NCI-H524 (cell line): ENCODE measurements at regions not wholly inside any gene's neighbourhood (a gene's known extent, or its start where the extent isn't known, plus 50 kb on each side); places are given as distances from the start of the nearest gene placed in this dataset.
"Not testable (repeated sequence)": the region's sequence is repeated elsewhere in the genome, so short reads cannot be mapped to it uniquely, and the experiment has no call there.

Source experiments
- DNase-seq, 2 experiments: peaks; one replicate each; lab custom pipeline; 2025; lab: John Stamatoyannopoulos, UW

GRCh38 chr2:215889240-215889969, 123.9 kb downstream of the MREG start:
- not testable (repeated sequence) for DNase-seq

GRCh38 chr2:215888680-215889079, 124.7 kb downstream of the MREG start:
- no peak for DNase-seq

GRCh38 chr2:215887303-215887702, 126.0 kb downstream of the MREG start:
- no peak for DNase-seq

GRCh38 chr2:215886022-215886421, 127.3 kb downstream of the MREG start:
- no peak for DNase-seq

GRCh38 chr2:215885536-215885935, 127.8 kb downstream of the MREG start:
- DNase-seq: no peak

- no peak for DNase-seq
Measured at GRCh38 chr2:215884451-215885087, 128.8 kb downstream of the MREG start.

GRCh38 chr2:215883799-215884198, 129.6 kb downstream of the MREG start:
- no peak for DNase-seq

- no peak for DNase-seq
Measured at GRCh38 chr2:215882689-215883088, 130.7 kb downstream of the MREG start.

GRCh38 chr2:215881582-215881981, 131.8 kb downstream of the MREG start:
- no peak for DNase-seq

GRCh38 chr2:215880970-215881369, 132.4 kb downstream of the MREG start:
- DNase-seq: peak in 1 of 2 experiments; percentile 42

GRCh38 chr2:215879977-215880940, 133.1 kb downstream of the MREG start:
- DNase-seq: peak; percentile 14 to 62

GRCh38 chr2:215879331-215879730, 134.0 kb downstream of the MREG start:
- DNase-seq: no peak

GRCh38 chr2:215878476-215879063, 134.8 kb downstream of the MREG start:
- no peak for DNase-seq

- no peak for DNase-seq
Measured at GRCh38 chr2:215876937-215877238, 136.5 kb downstream of the MREG start.

- DNase-seq: no peak
Measured at GRCh38 chr2:215876139-215876936, 137.0 kb downstream of the MREG start.

- DNase-seq: no peak
Measured at GRCh38 chr2:215874418-215874817, 138.9 kb downstream of the MREG start.

GRCh38 chr2:215870986-215871385, 142.4 kb downstream of the MREG start:
- DNase-seq: peak in 1 of 2 experiments; percentile 27

- no peak for DNase-seq
Measured at GRCh38 chr2:215870088-215870490, 143.3 kb downstream of the MREG start.

- no peak for DNase-seq
Measured at GRCh38 chr2:215868846-215869543, 144.4 kb downstream of the MREG start.

GRCh38 chr2:215866606-215867005, 146.7 kb downstream of the MREG start:
- no peak for DNase-seq

- no peak for DNase-seq
Measured at GRCh38 chr2:215863687-215864086, 149.7 kb downstream of the MREG start.
